ENCODE measurements at regions not wholly inside any gene's neighbourhood (a gene's known extent, or its start where the extent isn't known, plus 50 kb on each side); places are given as distances from the start of the nearest gene placed in this dataset.

GRCh38 chr4:11178433-11178832 is 250.3 kb downstream of the HS3ST1 start:
- no peak for TF ChIP-seq CTCF (IDR thresholded peaks at IDR 0.05; ENCODE audit: insufficient read depth, low read length, missing control alignments)
- ChIA-PET CTCF (no interaction called here), POLR2A (no interaction called here)
- no peak overlapping the region for H3K4me3 ChIP-seq (ENCODE audit: low read depth, low read length)
- no peak for DNase-seq (ENCODE audit: low read depth, low spot score)

DNA sequence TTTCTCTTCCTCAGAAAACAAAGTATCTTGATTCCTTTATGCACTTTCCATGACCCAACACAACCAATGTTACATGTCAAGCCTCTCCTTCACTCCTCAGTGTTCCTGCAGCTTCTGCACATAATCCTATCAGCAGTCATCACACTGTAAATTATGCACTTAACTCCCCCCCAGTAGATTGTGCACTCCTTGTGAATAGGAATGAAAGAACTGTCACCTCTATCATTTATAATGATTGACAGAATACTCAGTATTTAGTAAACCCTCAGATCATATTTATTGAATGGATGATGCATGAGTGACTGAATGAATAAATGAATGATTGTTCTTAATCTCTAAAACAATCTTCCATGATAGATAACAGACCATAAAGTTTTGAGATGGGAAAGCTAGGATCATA is 253.3 kb downstream of the HS3ST1 start:
- no peak for TF ChIP-seq CTCF (IDR thresholded peaks at IDR 0.05; ENCODE audit: insufficient read depth, low read length, missing control alignments)
- no peak for DNase-seq (ENCODE audit: low read depth, low spot score)
- CTCF ChIA-PET: no interaction called here
- POLR2A ChIA-PET: no interaction called here
- no peak overlapping the region for H3K4me3 ChIP-seq (ENCODE audit: low read depth, low read length)

DNA sequence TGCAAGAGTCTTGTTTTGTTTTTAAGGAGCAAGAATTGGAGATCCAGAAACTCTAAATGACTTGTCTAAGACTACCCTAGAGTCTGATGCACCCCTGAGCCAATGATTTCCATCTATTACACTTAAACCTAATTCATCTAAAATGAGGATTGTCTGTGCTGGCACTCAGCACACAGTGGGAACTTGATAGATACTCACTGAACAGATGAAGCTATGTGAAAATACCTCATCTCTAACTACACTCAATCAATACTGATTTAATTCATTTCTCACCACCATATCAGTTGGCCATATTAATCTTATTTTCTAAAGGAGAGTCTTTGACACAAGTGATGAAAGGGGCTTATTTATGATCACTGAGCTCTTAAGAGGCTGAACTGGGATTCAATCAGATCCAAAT is 262.1 kb downstream of the HS3ST1 start:
- no peak for DNase-seq (ENCODE audit: low read depth, low spot score)
- CTCF ChIA-PET: no interaction called here
- POLR2A ChIA-PET: no interaction called here
- no peak overlapping the region for H3K4me3 ChIP-seq (ENCODE audit: low read depth, low read length)
- TF ChIP-seq CTCF (IDR thresholded peaks at IDR 0.05; ENCODE audit: insufficient read depth, low read length, missing control alignments): no peak

- CTCF ChIA-PET: no interaction called here
- DNase-seq (ENCODE audit: low read depth, low spot score): no peak
- POLR2A ChIA-PET: no interaction called here
- no peak overlapping the region for H3K4me3 ChIP-seq (ENCODE audit: low read depth, low read length)
- no peak for TF ChIP-seq CTCF (IDR thresholded peaks at IDR 0.05; ENCODE audit: insufficient read depth, low read length, missing control alignments)
Observed at GRCh38 chr4:11166034-11166433, 262.7 kb downstream of the HS3ST1 start.

- TF ChIP-seq CTCF (IDR thresholded peaks at IDR 0.05; ENCODE audit: insufficient read depth, low read length, missing control alignments): no peak
- no peak for DNase-seq (ENCODE audit: low read depth, low spot score)
- ChIA-PET POLR2A (no interaction called here), CTCF (no interaction called here)
- no peak overlapping the region for H3K4me3 ChIP-seq (ENCODE audit: low read depth, low read length)
Observed at GRCh38 chr4:11165052-11165451, 263.6 kb downstream of the HS3ST1 start.

DNA sequence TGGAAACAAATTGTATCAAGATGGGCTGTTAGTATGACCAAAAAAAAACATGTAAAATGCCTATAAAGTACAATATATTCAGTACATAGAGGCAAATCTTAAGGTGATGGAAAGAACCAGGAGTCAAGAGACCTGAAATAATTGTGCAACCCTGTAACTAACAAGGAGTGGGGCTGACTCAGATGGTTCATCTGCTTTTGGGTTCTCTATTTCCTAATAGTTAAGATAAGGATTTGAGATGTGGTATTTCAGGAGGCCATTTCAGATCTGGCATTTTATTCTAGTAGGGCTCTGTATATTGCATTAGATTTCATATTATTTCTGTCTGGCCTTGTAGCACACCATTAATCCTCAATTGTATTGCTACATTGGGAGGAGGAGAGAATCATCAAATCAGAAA is 268.4 kb downstream of the HS3ST1 start:
- POLR2A ChIA-PET: no interaction called here
- DNase-seq (ENCODE audit: low read depth, low spot score): no peak
- CTCF ChIA-PET: no interaction called here
- no peak for TF ChIP-seq CTCF (IDR thresholded peaks at IDR 0.05; ENCODE audit: insufficient read depth, low read length, missing control alignments)
- H3K4me3 ChIP-seq (ENCODE audit: low read depth, low read length): no peak overlapping the region

Data from AG04449 (cell line).